CD4-positive, CD25-positive, alpha-beta regulatory T cell (primary cell): ENCODE measurements at regions not wholly inside any gene's neighbourhood (a gene's known extent, or its start where the extent isn't known, plus 50 kb on each side); places are given as distances from the start of the nearest gene placed in this dataset.
A peak's percentile ranks its signal among the peaks of the same experiment; 100 is the strongest.
"Not testable (repeated sequence)": the region's sequence is repeated elsewhere in the genome, so short reads cannot be mapped to it uniquely, and the experiment has no call there.

ENCODE experiments used
- ATAC-seq, 2 donors: fragments of 150-1000 bp; cut with Tn5 transposase; one replicate each; pipeline ENCODE4 v1.10.0; 2021; ENCODE audit warnings: low read depth in 2 of 2, moderate number of reproducible peaks in 2 of 2, moderate library complexity in 1 of 2
- DNase-seq, 3 donors: peaks; one replicate each; pipeline versions ENCODE4 v3.0.0 to v3.0.0-alpha.2; 2012 to 2022; ENCODE audit warnings: mixed read lengths in 1 of 3
- H3K27ac ChIP-seq: one replicate; pipeline ENCODE4 v1.7.0; 2013; ENCODE audit warnings: mild to moderate bottlenecking, low read length; ENCODE audit not compliant: insufficient read depth, poor library complexity, severe bottlenecking
- H3K27me3 ChIP-seq: one replicate; pipeline ENCODE4 v1.7.0; 2013; ENCODE audit warnings: low read length; ENCODE audit not compliant: control insufficient read depth, insufficient read depth
- H3K36me3 ChIP-seq: one replicate; pipeline ENCODE4 v1.7.0; 2013; ENCODE audit warnings: mild to moderate bottlenecking, low read length, moderate library complexity; ENCODE audit not compliant: control insufficient read depth, insufficient read depth
- H3K4me1 ChIP-seq: 2 replicates; pipeline ENCODE4 v1.7.0; 2013; ENCODE audit warnings: mild to moderate bottlenecking, low read length; ENCODE audit not compliant: insufficient read depth, control insufficient read depth, poor library complexity, severe bottlenecking
- H3K4me3 ChIP-seq: one replicate; pipeline ENCODE4 v1.7.0; 2013; ENCODE audit warnings: low read depth, mild to moderate bottlenecking, low read length, moderate library complexity
- H3K9me3 ChIP-seq, 2 experiments: 1 replicate in 1 of 2; 2 replicates in 1 of 2; pipeline ENCODE4 v1.7.0; 2013; ENCODE audit warnings: low read length in 2 of 2, mild to moderate bottlenecking in 1 of 2, moderate library complexity in 1 of 2; ENCODE audit not compliant: control insufficient read depth in 2 of 2
- H3K27ac Mint-ChIP-seq, 3 donors: one replicate each; pipeline ENCODE4 v1.8.0; 2020 to 2022; ENCODE audit warnings: mild to moderate bottlenecking in 3 of 3, mixed read lengths in 3 of 3, moderate library complexity in 2 of 3
- H3K27me3 Mint-ChIP-seq: one replicate; pipeline ENCODE4 v1.8.0; 2022; ENCODE audit warnings: mild to moderate bottlenecking, mixed read lengths
- H3K36me3 Mint-ChIP-seq: one replicate; pipeline ENCODE4 v1.8.0; 2020; ENCODE audit warnings: mixed read lengths
- H3K4me1 Mint-ChIP-seq, 4 donors: one replicate each; pipeline ENCODE4 v1.8.0; 2020 to 2022; ENCODE audit warnings: mixed read lengths in 4 of 4, mild to moderate bottlenecking in 1 of 4
- H3K4me3 Mint-ChIP-seq, 4 donors: one replicate each; pipeline ENCODE4 v1.8.0; 2020 to 2022; ENCODE audit warnings: mild to moderate bottlenecking in 4 of 4, mixed read lengths in 4 of 4, moderate library complexity in 3 of 4
- H3K9me3 Mint-ChIP-seq, 7 donors: one replicate each; pipeline ENCODE4 v1.8.0; 2020 to 2022; ENCODE audit warnings: mixed read lengths in 7 of 7, mild to moderate bottlenecking in 3 of 7, moderate library complexity in 2 of 7

GRCh38 chr1:117314951-117315350, 52.3 kb upstream of the MAN1A2 start:
- H3K4me1 Mint-ChIP-seq, H3K9me3 Mint-ChIP-seq, H3K27ac ChIP-seq, ATAC-seq, H3K27me3 Mint-ChIP-seq, DNase-seq, H3K4me3 Mint-ChIP-seq, H3K9me3 ChIP-seq, H3K27me3 ChIP-seq, H3K4me3 ChIP-seq, H3K36me3 Mint-ChIP-seq, H3K4me1 ChIP-seq, H3K27ac Mint-ChIP-seq, H3K36me3 ChIP-seq: not testable (repeated sequence)

DNA sequence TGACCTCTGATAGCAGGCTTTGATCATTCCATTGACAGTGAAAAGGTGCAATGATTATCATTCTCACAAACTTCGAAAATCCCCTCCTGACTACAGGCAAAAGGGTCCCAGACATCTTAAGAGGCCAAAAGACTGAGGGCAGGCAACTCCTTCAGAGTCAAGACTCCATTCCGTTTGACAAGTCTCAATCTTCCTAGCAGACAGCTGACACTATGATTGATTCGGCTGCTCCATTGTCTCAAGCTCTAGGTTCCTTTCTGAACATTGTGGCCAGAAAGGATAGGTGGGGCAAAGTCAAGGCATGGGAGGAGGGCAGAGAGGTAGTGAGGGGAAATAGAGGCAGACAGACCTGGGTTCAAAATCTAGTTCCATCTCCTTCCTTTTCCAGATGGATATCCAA, 53.7 kb upstream of the MAN1A2 start:
- H3K4me3 ChIP-seq: no peak overlapping the region
- peaks cover 0 to 2% (median 0%) of the 10 kb centered on the region in 7 donors for H3K9me3 Mint-ChIP-seq
- ATAC-seq (no peak), DNase-seq (no peak)
- no peak overlapping the region for H3K4me3 Mint-ChIP-seq
- H3K36me3 Mint-ChIP-seq: no peaks in the 10 kb centered on the region
- H3K27me3 Mint-ChIP-seq: peaks cover 9% of the 10 kb centered on the region
- H3K4me1 ChIP-seq: no peaks in the 10 kb centered on the region
- peak overlapping the region in 1 of 3 donors; percentile 38 for H3K27ac Mint-ChIP-seq
- no peaks in the 10 kb centered on the region for H3K9me3 ChIP-seq
- no peak overlapping the region for H3K27ac ChIP-seq
- peaks cover 0 to 2% (median 0%) of the 10 kb centered on the region in 4 donors for H3K4me1 Mint-ChIP-seq
- no peaks in the 10 kb centered on the region for H3K27me3 ChIP-seq
- no peaks in the 10 kb centered on the region for H3K36me3 ChIP-seq

DNA sequence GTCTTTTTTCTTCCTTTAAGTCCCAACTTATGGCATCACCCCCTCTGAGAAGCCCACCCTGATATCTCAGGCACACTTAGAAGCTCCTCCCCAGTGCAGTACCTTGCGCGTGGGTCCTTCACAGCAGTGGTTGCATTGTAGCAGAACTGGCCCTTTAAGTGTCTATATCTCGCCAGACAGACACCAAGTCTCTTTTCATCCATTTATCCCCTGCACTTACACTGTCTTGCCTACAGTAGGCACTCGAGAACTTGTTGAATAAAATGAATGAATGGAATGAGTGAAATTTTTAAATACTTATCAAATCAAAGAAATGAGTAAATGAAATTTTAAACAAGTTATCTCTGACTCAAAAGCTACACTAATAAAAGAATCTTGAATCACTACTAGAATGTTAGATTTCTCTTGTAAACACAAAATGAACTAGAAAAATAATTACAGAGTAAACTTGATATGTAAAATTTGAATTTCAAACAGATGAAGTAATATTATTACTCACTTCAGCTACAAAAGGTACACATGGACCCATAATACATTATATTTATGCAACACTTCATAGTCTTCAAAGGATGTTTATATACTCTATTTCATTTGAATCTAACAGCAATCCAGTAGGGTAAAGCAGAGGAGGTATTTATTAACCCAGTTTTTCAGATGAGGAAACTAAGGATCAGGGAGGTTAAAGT, 54.7 kb upstream of the MAN1A2 start:
- no peaks in the 10 kb centered on the region for H3K36me3 ChIP-seq
- Mint-ChIP-seq H3K27me3 (peaks cover 9% of the 10 kb centered on the region), H3K9me3 (peaks cover 0 to 2% (median 0%) of the 10 kb centered on the region in 7 donors), H3K27ac (no peak overlapping the region), H3K4me3 (no peak overlapping the region), H3K36me3 (no peaks in the 10 kb centered on the region), H3K4me1 (peaks cover 0 to 4% (median under 1%) of the 10 kb centered on the region in 4 donors)
- no peak overlapping the region for H3K4me3 ChIP-seq
- no peaks in the 10 kb centered on the region for H3K4me1 ChIP-seq
- DNase-seq: peak in 2 of 3 donors; percentile 31 to 53
- no peaks in the 10 kb centered on the region for H3K27me3 ChIP-seq
- H3K27ac ChIP-seq: no peak overlapping the region
- ATAC-seq: peak; percentile 37 to 50
- H3K9me3 ChIP-seq: no peaks in the 10 kb centered on the region

- no peak for ATAC-seq
- Histone ChIP-seq H3K4me3 (no peak overlapping the region), H3K27ac (no peak overlapping the region), H3K4me1 (no peaks in the 10 kb centered on the region), H3K9me3 (no peaks in the 10 kb centered on the region), H3K27me3 (peaks cover 3% of the 10 kb centered on the region), H3K36me3 (no peaks in the 10 kb centered on the region)
- Mint-ChIP-seq H3K4me1 (peaks cover 0 to 5% (median under 1%) of the 10 kb centered on the region in 4 donors), H3K27me3 (no peaks in the 10 kb centered on the region), H3K9me3 (peaks cover 0 to 2% (median 0%) of the 10 kb centered on the region in 7 donors), H3K4me3 (no peak overlapping the region), H3K27ac (no peak overlapping the region), H3K36me3 (no peaks in the 10 kb centered on the region)
- DNase-seq: no peak
Measured at GRCh38 chr1:117308311-117308916, 58.8 kb upstream of the MAN1A2 start.

GRCh38 chr1:117301901-117302300, 65.3 kb upstream of the MAN1A2 start:
- Histone ChIP-seq H3K4me1 (no peaks in the 10 kb centered on the region), H3K27ac (no peak overlapping the region), H3K36me3 (no peaks in the 10 kb centered on the region), H3K4me3 (no peak overlapping the region), H3K27me3 (peaks cover 3% of the 10 kb centered on the region), H3K9me3 (no peaks in the 10 kb centered on the region)
- Mint-ChIP-seq H3K9me3 (peaks cover 0 to 3% (median 0%) of the 10 kb centered on the region in 7 donors), H3K4me3 (no peak overlapping the region), H3K36me3 (no peaks in the 10 kb centered on the region), H3K27ac (no peak overlapping the region), H3K4me1 (no peaks in the 10 kb centered on the region), H3K27me3 (peaks cover 6% of the 10 kb centered on the region)
- DNase-seq (no peak), ATAC-seq (no peak)

GRCh38 chr1:117300183-117300582, 67.1 kb upstream of the MAN1A2 start:
- not testable (repeated sequence) for ATAC-seq, H3K27me3 Mint-ChIP-seq, H3K27ac Mint-ChIP-seq, H3K4me3 Mint-ChIP-seq, H3K9me3 Mint-ChIP-seq, H3K4me1 ChIP-seq, H3K27ac ChIP-seq, H3K4me3 ChIP-seq, H3K4me1 Mint-ChIP-seq, H3K36me3 Mint-ChIP-seq, DNase-seq, H3K36me3 ChIP-seq, H3K9me3 ChIP-seq, H3K27me3 ChIP-seq

DNA sequence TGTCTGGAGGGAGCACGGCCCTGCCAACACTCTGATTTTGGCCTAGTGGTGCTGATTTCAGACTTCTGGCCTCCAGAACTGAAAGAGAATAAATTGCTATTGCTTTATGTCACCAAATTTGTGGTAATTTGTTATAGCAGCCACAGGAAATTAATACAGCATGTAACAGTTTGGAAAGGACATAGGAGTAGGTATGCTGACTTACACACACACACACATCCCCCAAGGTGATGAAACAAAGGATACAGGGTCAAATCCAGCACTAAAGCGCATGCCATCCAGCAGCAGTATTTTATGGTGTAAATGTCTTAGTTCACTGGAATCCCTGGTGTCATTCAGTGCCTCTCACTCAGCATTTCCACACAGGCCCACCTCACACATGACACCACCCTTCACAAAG, 72.2 kb upstream of the MAN1A2 start:
- DNase-seq (no peak), ATAC-seq (no peak)
- no peaks in the 10 kb centered on the region for H3K9me3 ChIP-seq
- no peaks in the 10 kb centered on the region for H3K4me1 ChIP-seq
- H3K36me3 ChIP-seq: no peaks in the 10 kb centered on the region
- Mint-ChIP-seq H3K27ac (no peak overlapping the region), H3K36me3 (no peaks in the 10 kb centered on the region), H3K27me3 (peaks cover 4% of the 10 kb centered on the region), H3K4me1 (no peaks in the 10 kb centered on the region), H3K9me3 (peaks cover 0 to 2% (median 0%) of the 10 kb centered on the region in 7 donors), H3K4me3 (no peak overlapping the region)
- H3K4me3 ChIP-seq: no peak overlapping the region
- H3K27me3 ChIP-seq: no peaks in the 10 kb centered on the region
- no peak overlapping the region for H3K27ac ChIP-seq

DNA sequence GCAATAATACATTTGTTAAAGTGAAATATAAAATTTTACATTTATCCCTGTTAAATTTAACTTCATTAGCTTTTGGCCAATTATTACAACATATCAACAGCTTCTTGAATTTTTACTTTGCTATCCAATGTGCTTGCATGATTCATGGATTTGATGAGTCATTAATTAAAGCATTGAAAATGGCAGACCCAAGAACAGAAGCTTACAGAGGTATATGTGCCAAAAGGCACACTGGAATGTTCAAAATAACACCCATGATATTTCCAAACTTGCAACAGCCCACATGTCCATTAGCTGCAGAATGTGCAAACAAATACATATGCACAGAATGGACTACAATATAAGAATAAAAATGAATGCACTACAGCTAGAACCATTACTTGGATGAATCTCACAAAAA, 76.4 kb upstream of the MAN1A2 start:
- Mint-ChIP-seq H3K27ac (no peak overlapping the region), H3K36me3 (no peaks in the 10 kb centered on the region), H3K4me1 (no peaks in the 10 kb centered on the region), H3K27me3 (peaks cover 13% of the 10 kb centered on the region), H3K9me3 (peaks cover 0 to 2% (median 0%) of the 10 kb centered on the region in 7 donors), H3K4me3 (no peak overlapping the region)
- Histone ChIP-seq H3K9me3 (no peaks in the 10 kb centered on the region), H3K27me3 (no peaks in the 10 kb centered on the region), H3K36me3 (no peaks in the 10 kb centered on the region), H3K4me3 (no peak overlapping the region), H3K4me1 (no peaks in the 10 kb centered on the region), H3K27ac (no peak overlapping the region)
- ATAC-seq (no peak), DNase-seq (no peak)
